Stimulated activated CD8-positive, alpha-beta memory T cell treated with anti-CD3 and anti-CD28 coated beads, Interleukin-12 subunit alpha, Interleukin-12 subunit beta, amount 100 ng/mL, for 4 hours (primary cell): ENCODE measurements at regions not wholly inside any gene's neighbourhood (a gene's known extent, or its start where the extent isn't known, plus 50 kb on each side); places are given as distances from the start of the nearest gene placed in this dataset.
"Not testable (repeated sequence)": the region's sequence is repeated elsewhere in the genome, so short reads cannot be mapped to it uniquely, and the experiment has no call there.

ENCODE experiments used
- DNase-seq: peaks from one replicate; pipeline ENCODE4 v3.0.0-alpha.2; 2020; ENCODE audit warnings: low read depth

- DNase-seq, result no peak
These were observed 144.3 kb downstream of the CHIC2 start for GRCh38 chr4:53920116-53920515.

- no peak for DNase-seq
These were observed 144.9 kb downstream of the CHIC2 start for GRCh38 chr4:53919535-53919934.

GRCh38 chr4:53917729-53918128, 146.7 kb downstream of the CHIC2 start:
- no peak for DNase-seq

GRCh38 chr4:53916431-53916889, 147.9 kb downstream of the CHIC2 start:
- no peak for DNase-seq

- DNase-seq, result no peak
These were observed 149.9 kb downstream of the CHIC2 start for GRCh38 chr4:53914313-53915016.

GRCh38 chr4:53913771-53914170, 150.6 kb downstream of the CHIC2 start:
- DNase-seq, result no peak

GRCh38 chr4:53912766-53913497, 151.5 kb downstream of the CHIC2 start:
- DNase-seq, result no peak

- DNase-seq, result no peak
These were observed 155.7 kb downstream of the CHIC2 start for GRCh38 chr4:53908661-53909078.

GRCh38 chr4:53907772-53908171, 156.6 kb downstream of the CHIC2 start:
- DNase-seq, result no peak

- no peak for DNase-seq
These were observed 157.7 kb downstream of the CHIC2 start for GRCh38 chr4:53906606-53907190.

GRCh38 chr4:53905941-53906377, 158.4 kb downstream of the CHIC2 start:
- no peak for DNase-seq

- DNase-seq, result no peak
These were observed 159.0 kb downstream of the CHIC2 start for GRCh38 chr4:53905276-53905940.

GRCh38 chr4:53902786-53903185, 161.6 kb downstream of the CHIC2 start:
- DNase-seq, result no peak

- DNase-seq, result no peak
These were observed 164.1 kb downstream of the CHIC2 start for GRCh38 chr4:53900271-53900649.

- no peak for DNase-seq
These were observed 164.7 kb downstream of the CHIC2 start for GRCh38 chr4:53899586-53900270.

- no peak for DNase-seq
These were observed 169.3 kb downstream of the CHIC2 start for GRCh38 chr4:53895137-53895536.

- no peak for DNase-seq
These were observed 173.9 kb downstream of the CHIC2 start for GRCh38 chr4:53890461-53890860.

GRCh38 chr4:53889326-53890055, 174.9 kb downstream of the CHIC2 start:
- no peak for DNase-seq

GRCh38 chr4:53886090-53886489, 178.3 kb downstream of the CHIC2 start:
- no peak for DNase-seq

- DNase-seq, result no peak
These were observed 178.7 kb downstream of the CHIC2 start for GRCh38 chr4:53885668-53886067.

GRCh38 chr4:53877096-53877495, 187.3 kb downstream of the CHIC2 start:
- not testable (repeated sequence) for DNase-seq
